HAP-1 (cell line): ENCODE measurements at regions not wholly inside any gene's neighbourhood (a gene's known extent, or its start where the extent isn't known, plus 50 kb on each side); places are given as distances from the start of the nearest gene placed in this dataset.
A peak's percentile ranks its signal among the peaks of the same experiment; 100 is the strongest.

Experiments
- DNase-seq, 2 experiments: peaks; one replicate each; pipeline ENCODE4 v3.0.0-alpha.2; 2016 to 2020; ENCODE audit warnings: low spot score in 2 of 2
- H3K27me3 ChIP-seq: fragments of 250-450 bp; sonication (Bioruptor Pico); 2 replicates; pipeline ENCODE4 v1.5.1; 2020; ENCODE audit warnings: low read depth, mild to moderate bottlenecking, moderate library complexity
- H3K36me3 ChIP-seq: fragments of 250-450 bp; sonication (Bioruptor Pico); replicated peaks from 2 replicates; pipeline ENCODE4 v1.5.1; 2020; ENCODE audit warnings: mild to moderate bottlenecking
- H3K4me1 ChIP-seq: fragments of 250-450 bp; sonication (Bioruptor Pico); 2 replicates; pipeline ENCODE4 v1.5.1; 2020; ENCODE audit warnings: mild to moderate bottlenecking
- H3K4me3 ChIP-seq: fragments of 250-450 bp; sonication (Bioruptor Pico); 2 replicates; pipeline ENCODE4 v1.5.1; 2020; ENCODE audit warnings: mild to moderate bottlenecking, moderate library complexity
- H3K9me3 ChIP-seq: fragments of 250-450 bp; sonication (Bioruptor Pico); 2 replicates; pipeline ENCODE4 v1.5.1; 2020; ENCODE audit warnings: mild to moderate bottlenecking, moderate library complexity
- in situ Hi-C: fragments of 300-500 bp; cut with MboI; formaldehyde crosslinking; loops from 3 replicates; pipeline ENCODE4 v1.14.3; 2020; ENCODE audit warnings: low sequenced_read_pairs, inconsistent platforms, mixed read lengths

- Histone ChIP-seq H3K4me1 (peaks cover 12% of the 10 kb centered on the region), H3K4me3 (no peak overlapping the region), H3K27me3 (no peaks in the 10 kb centered on the region), H3K9me3 (no peaks in the 10 kb centered on the region), H3K36me3 (no peaks in the 10 kb centered on the region)
- peak in 1 of 2 experiments; percentile 41 for DNase-seq
- in situ Hi-C loops, result no loop called here
Observed at GRCh38 chr4:180160195-180160983, 2082.8 kb upstream of the TENM3 start.

GRCh38 chr4:180164799-180165198 lies 2078.4 kb upstream of the TENM3 start:
- in situ Hi-C loops, result no loop called here
- no peak for DNase-seq
- Histone ChIP-seq H3K36me3 (no peaks in the 10 kb centered on the region), H3K9me3 (no peaks in the 10 kb centered on the region), H3K27me3 (no peaks in the 10 kb centered on the region), H3K4me1 (peaks cover 24% of the 10 kb centered on the region), H3K4me3 (no peak overlapping the region)

DNA sequence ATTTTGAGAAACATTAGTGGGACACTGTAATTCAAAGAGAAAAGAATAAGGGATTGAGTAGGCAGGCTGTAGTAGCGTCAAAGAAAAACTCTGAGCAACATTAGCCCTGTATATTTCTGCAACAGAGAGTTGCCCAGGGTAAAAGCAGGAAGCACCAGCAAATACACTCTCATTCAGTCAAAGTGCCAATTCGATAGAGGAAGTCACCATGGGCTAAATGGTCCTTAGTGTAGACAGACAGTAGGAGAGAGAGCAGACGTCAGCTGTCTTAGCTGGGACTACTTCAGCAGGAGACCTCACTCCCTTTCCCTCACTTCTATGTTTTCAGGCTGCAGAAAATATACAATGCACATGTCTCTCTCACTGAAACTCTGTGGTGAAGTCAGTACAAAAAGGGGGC lies 2073.8 kb upstream of the TENM3 start:
- no peak for DNase-seq
- H3K36me3 ChIP-seq, result no peaks in the 10 kb centered on the region
- H3K9me3 ChIP-seq, result no peaks in the 10 kb centered on the region
- H3K4me1 ChIP-seq, result peaks cover 22% of the 10 kb centered on the region
- in situ Hi-C loops, result no loop called here
- no peaks in the 10 kb centered on the region for H3K27me3 ChIP-seq
- no peak overlapping the region for H3K4me3 ChIP-seq

DNA sequence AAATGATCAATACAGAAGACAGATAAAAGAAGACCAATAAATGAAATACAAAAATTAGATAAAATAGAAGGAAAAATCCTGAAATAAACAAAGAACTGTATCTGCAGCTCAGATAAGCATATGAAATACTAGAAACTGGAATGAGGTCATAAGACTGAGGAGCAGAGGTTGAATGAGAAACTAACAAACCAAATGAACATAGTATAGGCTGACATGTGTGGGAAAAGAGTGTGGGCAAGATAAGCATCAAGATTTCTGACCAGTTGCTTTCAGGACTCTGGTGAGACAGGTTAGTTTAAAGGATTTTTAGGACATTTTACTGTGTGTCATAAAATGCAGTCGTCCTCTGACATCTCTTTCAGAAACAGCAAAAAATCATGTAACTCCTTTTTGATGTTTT lies 2073.2 kb upstream of the TENM3 start:
- Histone ChIP-seq H3K4me1 (peaks cover 22% of the 10 kb centered on the region), H3K27me3 (no peaks in the 10 kb centered on the region), H3K4me3 (no peak overlapping the region), H3K36me3 (no peaks in the 10 kb centered on the region), H3K9me3 (no peaks in the 10 kb centered on the region)
- in situ Hi-C loops, result no loop called here
- DNase-seq, result no peak

GRCh38 chr4:180179146-180179545 lies 2064.1 kb upstream of the TENM3 start:
- no peaks in the 10 kb centered on the region for H3K27me3 ChIP-seq
- no peaks in the 10 kb centered on the region for H3K9me3 ChIP-seq
- in situ Hi-C loops, result no loop called here
- DNase-seq, result no peak
- H3K4me1 ChIP-seq, result peaks cover 3% of the 10 kb centered on the region
- H3K36me3 ChIP-seq, result no peaks in the 10 kb centered on the region
- no peak overlapping the region for H3K4me3 ChIP-seq

DNA sequence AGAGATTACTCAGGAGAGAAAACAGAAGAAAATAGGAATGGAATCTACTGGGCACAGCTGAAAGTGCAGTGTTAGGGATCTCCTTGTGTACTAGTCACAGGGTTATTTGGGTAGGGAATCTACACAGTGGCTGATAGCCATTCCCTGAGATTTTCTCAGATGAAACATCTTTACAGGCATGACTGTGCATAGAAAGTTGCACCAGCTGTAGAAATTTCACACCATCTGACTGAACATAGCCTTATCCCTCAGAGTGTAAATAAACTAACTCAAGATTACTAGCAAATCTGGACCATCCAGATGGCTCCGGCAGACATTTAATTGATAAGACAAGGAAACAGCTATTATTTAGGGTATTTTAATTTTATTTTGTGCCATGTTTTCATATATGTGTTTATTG lies 2053.5 kb upstream of the TENM3 start:
- in situ Hi-C loops, result no loop called here
- H3K4me1 ChIP-seq, result no peaks in the 10 kb centered on the region
- no peaks in the 10 kb centered on the region for H3K27me3 ChIP-seq
- no peak for DNase-seq
- no peaks in the 10 kb centered on the region for H3K9me3 ChIP-seq
- H3K36me3 ChIP-seq, result no peaks in the 10 kb centered on the region
- H3K4me3 ChIP-seq, result no peak overlapping the region

GRCh38 chr4:180190382-180190781 lies 2052.8 kb upstream of the TENM3 start:
- H3K4me1 ChIP-seq, result no peaks in the 10 kb centered on the region
- no peak for DNase-seq

GRCh38 chr4:180197471-180197870 lies 2045.7 kb upstream of the TENM3 start:
- Histone ChIP-seq H3K36me3 (no peaks in the 10 kb centered on the region), H3K4me3 (no peak overlapping the region), H3K27me3 (no peaks in the 10 kb centered on the region), H3K4me1 (peaks cover 18% of the 10 kb centered on the region), H3K9me3 (no peaks in the 10 kb centered on the region)
- no peak for DNase-seq
- in situ Hi-C loops, result no loop called here

More at GRCh38 chr4:180190382-180190781, 2052.8 kb upstream of the TENM3 start:
- Histone ChIP-seq H3K4me3 (no peak overlapping the region), H3K36me3 (no peaks in the 10 kb centered on the region), H3K27me3 (no peaks in the 10 kb centered on the region), H3K9me3 (no peaks in the 10 kb centered on the region)
- in situ Hi-C loops, result no loop called here

GRCh38 chr4:180203349-180203748 lies 2039.9 kb upstream of the TENM3 start:
- Histone ChIP-seq H3K36me3 (no peaks in the 10 kb centered on the region), H3K27me3 (no peaks in the 10 kb centered on the region), H3K9me3 (no peaks in the 10 kb centered on the region), H3K4me3 (no peak overlapping the region), H3K4me1 (peaks cover 51% of the 10 kb centered on the region)
- no peak for DNase-seq
- in situ Hi-C loops, result no loop called here

GRCh38 chr4:180205276-180205675 lies 2037.9 kb upstream of the TENM3 start:
- H3K9me3 ChIP-seq, result no peaks in the 10 kb centered on the region
- H3K4me3 ChIP-seq, result no peak overlapping the region
- DNase-seq, result peak; percentile 51 to 95
- in situ Hi-C loops, result no loop called here
- peaks cover 50% of the 10 kb centered on the region for H3K4me1 ChIP-seq
- no peaks in the 10 kb centered on the region for H3K36me3 ChIP-seq
- no peaks in the 10 kb centered on the region for H3K27me3 ChIP-seq

DNA sequence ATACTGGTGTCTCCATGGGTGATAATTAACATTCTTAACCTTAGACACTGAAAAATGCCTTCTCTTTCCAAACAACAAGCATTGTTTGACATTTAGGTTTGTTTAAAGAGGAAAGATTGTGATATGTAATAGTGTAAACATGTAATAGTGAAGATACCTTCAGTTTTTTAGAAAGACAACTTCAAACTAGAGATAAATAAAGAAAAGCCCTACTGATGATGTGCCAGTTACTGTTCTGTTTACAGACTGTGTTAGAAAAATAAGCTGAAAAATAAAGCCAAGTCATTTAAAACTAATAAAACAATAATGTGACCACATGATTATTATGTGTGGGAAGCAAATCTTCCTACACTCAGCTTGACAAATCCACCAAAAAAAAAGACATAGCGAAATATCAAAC lies 2035.3 kb upstream of the TENM3 start:
- in situ Hi-C loops, result no loop called here
- H3K4me3 ChIP-seq, result no peak overlapping the region

DNA sequence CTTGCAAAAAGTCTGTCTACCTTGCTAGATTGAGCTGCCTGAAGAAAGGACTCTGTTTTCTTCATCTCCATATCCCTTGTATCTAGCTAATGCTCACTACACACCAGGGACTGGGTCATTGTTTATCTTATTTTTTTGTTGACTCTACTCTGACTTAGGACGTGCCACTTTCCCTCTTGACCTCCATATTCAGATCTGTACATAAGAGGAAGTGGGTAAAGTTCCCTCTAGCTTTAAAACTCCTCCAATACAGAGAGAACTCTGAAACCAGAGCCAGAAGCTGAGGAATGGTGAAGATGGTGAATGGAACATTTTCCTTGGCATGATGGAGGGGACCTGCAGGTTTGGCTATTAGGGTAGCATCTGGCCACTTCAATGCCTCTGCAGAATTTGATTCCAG lies 2026.1 kb upstream of the TENM3 start:
- H3K36me3 ChIP-seq, result no peaks in the 10 kb centered on the region
- no peaks in the 10 kb centered on the region for H3K9me3 ChIP-seq
- 0 out of 2 replicates have a peak, but pooled peaks cover 3% of the 10 kb centered on the region for H3K4me1 ChIP-seq
- in situ Hi-C loops, result no loop called here
- no peak for DNase-seq
- no peak overlapping the region for H3K4me3 ChIP-seq
- H3K27me3 ChIP-seq, result no peaks in the 10 kb centered on the region

More for the DNA sequence above, 2035.3 kb upstream of the TENM3 start:
- H3K4me1 ChIP-seq, result peaks cover 29% of the 10 kb centered on the region
- no peaks in the 10 kb centered on the region for H3K9me3 ChIP-seq
- no peak for DNase-seq
- H3K36me3 ChIP-seq, result no peaks in the 10 kb centered on the region
- no peaks in the 10 kb centered on the region for H3K27me3 ChIP-seq

DNA sequence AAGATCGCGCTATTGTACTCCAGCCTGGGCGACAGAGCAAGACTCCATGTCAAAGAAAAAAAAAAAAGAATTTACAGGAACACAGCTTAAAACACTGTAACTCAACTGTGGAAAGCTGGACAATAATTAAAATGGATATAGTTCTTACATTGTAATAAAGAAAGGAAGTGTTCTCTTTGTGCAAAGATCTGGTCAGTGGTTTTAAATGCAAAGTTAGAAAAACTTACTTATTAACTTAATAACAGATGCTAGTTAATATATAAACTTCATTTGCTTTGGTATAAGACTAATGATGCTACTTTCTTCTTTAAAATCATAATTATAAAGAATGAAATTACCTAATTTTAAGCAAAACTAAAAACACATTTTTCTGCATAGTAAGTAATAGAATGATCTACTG lies 2024.1 kb upstream of the TENM3 start:
- in situ Hi-C loops, result no loop called here
- no peaks in the 10 kb centered on the region for H3K9me3 ChIP-seq
- DNase-seq, result no peak

GRCh38 chr4:180225977-180226376 lies 2017.2 kb upstream of the TENM3 start:
- Histone ChIP-seq H3K4me3 (no peak overlapping the region), H3K4me1 (no peaks in the 10 kb centered on the region), H3K36me3 (no peaks in the 10 kb centered on the region), H3K9me3 (no peaks in the 10 kb centered on the region), H3K27me3 (no peaks in the 10 kb centered on the region)
- in situ Hi-C loops, result no loop called here
- DNase-seq, result no peak

More for the DNA sequence above, 2024.1 kb upstream of the TENM3 start:
- Histone ChIP-seq H3K4me3 (no peak overlapping the region), H3K27me3 (no peaks in the 10 kb centered on the region), H3K36me3 (no peaks in the 10 kb centered on the region), H3K4me1 (0 out of 2 replicates have a peak, but pooled peaks cover 3% of the 10 kb centered on the region)

DNA sequence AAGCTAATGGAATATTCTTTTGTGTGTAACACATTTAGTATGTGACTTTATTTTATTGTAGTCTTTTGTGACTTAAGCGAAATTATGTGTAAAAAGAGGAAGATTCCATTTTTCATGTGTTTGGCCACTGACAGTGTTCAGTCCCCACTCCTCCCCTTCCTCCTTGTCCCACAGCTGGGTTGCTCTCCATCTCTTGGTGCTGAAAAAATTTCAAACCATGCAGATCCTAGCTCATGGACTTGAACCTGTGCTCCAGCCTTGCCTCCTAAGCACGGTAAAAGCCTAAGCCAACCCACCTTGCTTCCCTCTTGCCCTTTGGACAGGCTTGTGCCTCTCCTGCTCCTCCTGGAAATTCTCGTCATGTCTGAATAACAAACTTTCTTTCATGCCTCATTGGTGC lies 2008.5 kb upstream of the TENM3 start:
- Histone ChIP-seq H3K36me3 (no peaks in the 10 kb centered on the region), H3K9me3 (no peaks in the 10 kb centered on the region), H3K27me3 (no peaks in the 10 kb centered on the region), H3K4me3 (no peak overlapping the region), H3K4me1 (no peaks in the 10 kb centered on the region)
- no peak for DNase-seq
- in situ Hi-C loops, result no loop called here
